SU-DHL-6 (cell line): ENCODE measurements at regions not wholly inside any gene's neighbourhood (a gene's known extent, or its start where the extent isn't known, plus 50 kb on each side); places are given as distances from the start of the nearest gene placed in this dataset.

Source experiments
- CTCF ChIP-seq: fragments of 200-600 bp; sonication (generic); IDR thresholded peaks from one replicate; pipeline ENCODE4 v1.5.1; 2017; ENCODE audit warnings: antibody characterized with exemption, mild to moderate bottlenecking, low read length, moderate library complexity; ENCODE audit not compliant: insufficient read depth, poor library complexity, severe bottlenecking
- EZH2phosphoT487 ChIP-seq: fragments of 200-600 bp; sonication (generic), shearing (Covaris generic); conservative IDR thresholded peaks from 2 replicates; pipeline ENCODE4 v1.6.1; 2018; ENCODE audit warnings: mild to moderate bottlenecking, antibody characterized with exemption, low read length, moderate library complexity, mixed read lengths

GRCh38 chr10:56604624-56605023 lies 243.6 kb upstream of the ZWINT start:
- TF ChIP-seq CTCF: no peak
- no peak for TF ChIP-seq EZH2phosphoT487
